ENCODE measurements at regions not wholly inside any gene's neighbourhood (a gene's known extent, or its start where the extent isn't known, plus 50 kb on each side); places are given as distances from the start of the nearest gene placed in this dataset.
"Not testable (repeated sequence)": the region's sequence is repeated elsewhere in the genome, so short reads cannot be mapped to it uniquely, and the experiment has no call there.

GRCh38 chr10:35784751-35785150 lies 142.7 kb upstream of the FZD8 start:
- DNase-seq (ENCODE audit: low spot score) = no peak

GRCh38 chr10:35783305-35783838 lies 141.3 kb upstream of the FZD8 start:
- DNase-seq (ENCODE audit: low spot score) = peak; percentile 18

- DNase-seq (ENCODE audit: low spot score) = no peak
Measured at GRCh38 chr10:35781643-35782035, 139.5 kb upstream of the FZD8 start.

GRCh38 chr10:35780970-35781642 lies 139.0 kb upstream of the FZD8 start:
- DNase-seq (ENCODE audit: low spot score) = no peak

- peak; percentile 40 for DNase-seq (ENCODE audit: low spot score)
Measured at GRCh38 chr10:35778306-35778705, 136.2 kb upstream of the FZD8 start.

- not testable (repeated sequence) for DNase-seq (ENCODE audit: low spot score)
Measured at GRCh38 chr10:35776557-35776956, 134.5 kb upstream of the FZD8 start.

- DNase-seq (ENCODE audit: low spot score) = no peak
Measured at GRCh38 chr10:35774109-35774508, 132.0 kb upstream of the FZD8 start.

- no peak for DNase-seq (ENCODE audit: low spot score)
Measured at GRCh38 chr10:35770817-35771355, 128.8 kb upstream of the FZD8 start.

GRCh38 chr10:35769795-35770194 lies 127.7 kb upstream of the FZD8 start:
- DNase-seq (ENCODE audit: low spot score) = no peak

GRCh38 chr10:35768731-35769130 lies 126.6 kb upstream of the FZD8 start:
- no peak for DNase-seq (ENCODE audit: low spot score)

GRCh38 chr10:35768011-35768410 lies 125.9 kb upstream of the FZD8 start:
- DNase-seq (ENCODE audit: low spot score) = no peak

- DNase-seq (ENCODE audit: low spot score) = no peak
Measured at GRCh38 chr10:35765996-35766395, 123.9 kb upstream of the FZD8 start.

GRCh38 chr10:35765066-35765527 lies 123.0 kb upstream of the FZD8 start:
- peak; percentile 13 for DNase-seq (ENCODE audit: low spot score)

- no peak for DNase-seq (ENCODE audit: low spot score)
Measured at GRCh38 chr10:35762311-35763030, 120.4 kb upstream of the FZD8 start.

GRCh38 chr10:35758076-35758475 lies 116.0 kb upstream of the FZD8 start:
- no peak for DNase-seq (ENCODE audit: low spot score)

GRCh38 chr10:35754519-35754918 lies 112.4 kb upstream of the FZD8 start:
- no peak for DNase-seq (ENCODE audit: low spot score)

- DNase-seq (ENCODE audit: low spot score) = no peak
Measured at GRCh38 chr10:35752469-35753461, 110.7 kb upstream of the FZD8 start.

- DNase-seq (ENCODE audit: low spot score) = no peak
Measured at GRCh38 chr10:35751347-35751746, 109.3 kb upstream of the FZD8 start.

- DNase-seq (ENCODE audit: low spot score) = no peak
Measured at GRCh38 chr10:35749230-35749629, 107.1 kb upstream of the FZD8 start.

- DNase-seq (ENCODE audit: low spot score) = no peak
Measured at GRCh38 chr10:35745617-35746403, 103.7 kb upstream of the FZD8 start.

- DNase-seq (ENCODE audit: low spot score) = no peak
Measured at GRCh38 chr10:35743851-35744250, 101.8 kb upstream of the FZD8 start.

Data from Ammon's horn (tissue), 1 donor.